Skeletal muscle tissue (tissue), 3 donors: ENCODE measurements at regions not wholly inside any gene's neighbourhood (a gene's known extent, or its start where the extent isn't known, plus 50 kb on each side); places are given as distances from the start of the nearest gene placed in this dataset.

ENCODE experiments used
- H3K27ac ChIP-seq: one replicate; pipeline ENCODE4 v1.7.0; 2013; ENCODE audit warnings: mild to moderate bottlenecking, low read depth, low read length, inconsistent platforms
- H3K27me3 ChIP-seq, 3 donors: one replicate each; pipeline ENCODE4 v1.7.0; 2013; ENCODE audit warnings: low read length in 3 of 3; ENCODE audit not compliant: control insufficient read depth in 3 of 3, insufficient read depth in 3 of 3
- H3K36me3 ChIP-seq, 3 donors: one replicate each; pipeline ENCODE4 v1.7.0; 2013; ENCODE audit warnings: low read length in 3 of 3; ENCODE audit not compliant: control insufficient read depth in 3 of 3, insufficient read depth in 3 of 3
- H3K4me1 ChIP-seq, 3 donors: one replicate each; pipeline ENCODE4 v1.7.0; 2013; ENCODE audit warnings: low read length in 3 of 3, mild to moderate bottlenecking in 3 of 3; ENCODE audit not compliant: control insufficient read depth in 3 of 3, insufficient read depth in 3 of 3
- H3K4me3 ChIP-seq, 3 donors: one replicate each; pipeline ENCODE4 v1.7.0; 2013; ENCODE audit warnings: low read length in 3 of 3
- H3K9ac ChIP-seq, 3 donors: one replicate each; pipeline ENCODE4 v1.7.0; 2013; ENCODE audit warnings: low read length in 3 of 3, mild to moderate bottlenecking in 3 of 3, moderate library complexity in 2 of 3, low read depth in 1 of 3
- H3K9me3 ChIP-seq, 3 donors: one replicate each; pipeline ENCODE4 v1.7.0; 2013; ENCODE audit warnings: low read length in 3 of 3; ENCODE audit not compliant: control insufficient read depth in 3 of 3
- donor health status: Osteomylitis.

DNA sequence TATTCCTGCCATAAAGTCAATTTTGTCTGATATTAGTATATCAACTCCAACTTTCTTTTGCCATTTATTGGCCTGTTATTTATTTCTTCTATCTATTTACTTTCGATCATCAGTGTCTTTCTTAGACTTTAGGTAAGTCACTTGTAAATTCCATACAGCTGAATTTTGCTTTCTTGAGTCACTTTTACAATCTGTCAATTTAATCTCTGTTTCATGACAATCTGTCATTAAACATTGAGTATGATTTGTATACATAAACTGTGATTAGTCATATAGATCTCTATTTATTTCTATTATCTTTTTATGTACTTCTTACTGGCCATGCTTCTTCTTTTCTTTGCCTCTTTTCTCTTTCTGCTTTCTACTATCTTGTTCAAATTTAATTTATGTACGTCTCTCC, 160.1 kb downstream of the TMA16 start:
- Histone ChIP-seq H3K27ac (no peak overlapping the region), H3K4me1 (no peaks in the 10 kb centered on the region), H3K9ac (no peak overlapping the region), H3K9me3 (no peaks in the 10 kb centered on the region), H3K27me3 (no peaks in the 10 kb centered on the region), H3K4me3 (no peak overlapping the region), H3K36me3 (no peaks in the 10 kb centered on the region)

DNA sequence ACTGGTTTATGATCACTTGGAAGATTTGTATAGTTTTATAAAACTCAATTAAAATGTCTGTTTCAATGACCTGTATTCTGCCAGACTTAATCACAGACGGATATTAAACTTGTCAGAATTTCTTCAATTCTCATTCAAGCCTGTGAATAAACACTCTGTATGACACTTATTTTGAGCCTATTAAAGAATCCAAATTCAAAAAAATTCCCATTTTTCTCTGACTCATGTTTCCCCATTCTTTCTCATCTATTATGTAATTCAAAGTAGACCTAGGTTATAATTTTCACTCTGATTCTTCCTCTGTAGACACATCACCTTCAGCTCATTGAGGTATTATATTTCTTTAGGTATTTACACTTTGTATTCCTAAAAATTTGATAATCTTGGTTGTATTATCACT, 166.1 kb downstream of the TMA16 start:
- Histone ChIP-seq H3K36me3 (no peaks in the 10 kb centered on the region), H3K4me3 (no peak overlapping the region), H3K9me3 (no peaks in the 10 kb centered on the region), H3K27me3 (no peaks in the 10 kb centered on the region), H3K9ac (no peak overlapping the region), H3K4me1 (no peaks in the 10 kb centered on the region), H3K27ac (no peak overlapping the region)

- no peak overlapping the region for H3K9ac ChIP-seq
- H3K27me3 ChIP-seq: no peaks in the 10 kb centered on the region
- H3K9me3 ChIP-seq: no peaks in the 10 kb centered on the region
- H3K27ac ChIP-seq: no peak overlapping the region
- no peaks in the 10 kb centered on the region for H3K4me1 ChIP-seq
- H3K4me3 ChIP-seq: no peak overlapping the region
- no peaks in the 10 kb centered on the region for H3K36me3 ChIP-seq
Observed at GRCh38 chr4:163662768-163663167, 168.3 kb downstream of the TMA16 start.

GRCh38 chr4:163663454-163664225, 169.2 kb downstream of the TMA16 start:
- no peaks in the 10 kb centered on the region for H3K27me3 ChIP-seq
- no peaks in the 10 kb centered on the region for H3K4me1 ChIP-seq
- no peaks in the 10 kb centered on the region for H3K9me3 ChIP-seq
- no peak overlapping the region for H3K4me3 ChIP-seq
- no peak overlapping the region for H3K27ac ChIP-seq
- no peaks in the 10 kb centered on the region for H3K36me3 ChIP-seq
- no peak overlapping the region for H3K9ac ChIP-seq

GRCh38 chr4:163665101-163665500, 170.6 kb downstream of the TMA16 start:
- Histone ChIP-seq H3K4me1 (no peaks in the 10 kb centered on the region), H3K36me3 (no peaks in the 10 kb centered on the region), H3K27me3 (no peaks in the 10 kb centered on the region), H3K27ac (no peak overlapping the region), H3K4me3 (no peak overlapping the region), H3K9me3 (no peaks in the 10 kb centered on the region), H3K9ac (no peak overlapping the region)

DNA sequence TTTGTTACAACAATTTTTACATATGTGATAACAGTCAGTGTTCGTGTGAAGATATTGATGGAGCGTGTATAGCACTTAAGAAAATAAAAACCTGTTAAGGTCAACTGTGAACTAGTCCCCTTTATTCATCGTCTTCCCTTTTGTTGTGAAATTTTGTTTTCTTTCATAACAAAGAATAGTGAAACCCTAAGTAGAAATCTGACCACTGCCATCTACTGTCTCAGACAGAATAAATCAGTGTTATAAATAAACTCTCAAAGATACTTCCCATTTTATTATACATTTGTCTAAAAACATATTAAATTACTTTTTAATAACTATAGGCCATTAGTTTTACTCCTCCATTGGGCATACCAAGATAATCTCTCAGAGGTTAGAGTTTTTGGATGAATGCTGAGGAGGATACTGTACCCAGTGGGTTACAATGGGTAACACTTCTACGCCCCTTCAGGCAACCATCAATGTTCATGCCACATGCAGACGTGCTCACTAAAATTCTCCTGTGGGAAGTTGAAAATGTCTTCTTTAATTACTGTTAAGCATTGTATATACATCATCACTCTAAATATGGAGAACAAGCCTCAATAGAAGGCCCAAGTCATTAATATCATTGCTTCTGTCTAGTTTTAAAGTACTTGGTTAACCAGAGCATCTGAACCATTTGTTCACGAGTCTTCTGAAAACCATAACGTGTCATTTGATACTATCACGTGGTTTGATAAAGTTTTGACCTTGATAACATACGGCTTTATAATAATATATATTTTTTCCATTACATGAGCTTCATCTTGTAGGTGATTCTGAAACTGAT, 171.2 kb downstream of the TMA16 start:
- Histone ChIP-seq H3K27ac (no peak overlapping the region), H3K9me3 (no peaks in the 10 kb centered on the region), H3K4me3 (no peak overlapping the region), H3K36me3 (no peaks in the 10 kb centered on the region), H3K27me3 (no peaks in the 10 kb centered on the region), H3K4me1 (no peaks in the 10 kb centered on the region), H3K9ac (no peak overlapping the region)

- no peak overlapping the region for H3K27ac ChIP-seq
- no peak overlapping the region for H3K4me3 ChIP-seq
- H3K4me1 ChIP-seq: no peaks in the 10 kb centered on the region
- no peaks in the 10 kb centered on the region for H3K9me3 ChIP-seq
- H3K9ac ChIP-seq: no peak overlapping the region
- H3K27me3 ChIP-seq: no peaks in the 10 kb centered on the region
- H3K36me3 ChIP-seq: no peaks in the 10 kb centered on the region
Observed at GRCh38 chr4:163666332-163666873, 171.9 kb downstream of the TMA16 start.

- H3K36me3 ChIP-seq: no peaks in the 10 kb centered on the region
- no peaks in the 10 kb centered on the region for H3K4me1 ChIP-seq
- H3K27ac ChIP-seq: no peak overlapping the region
- no peaks in the 10 kb centered on the region for H3K27me3 ChIP-seq
- H3K9me3 ChIP-seq: no peaks in the 10 kb centered on the region
- no peak overlapping the region for H3K4me3 ChIP-seq
- H3K9ac ChIP-seq: no peak overlapping the region
Observed at GRCh38 chr4:163672751-163673150, 178.3 kb downstream of the TMA16 start.

DNA sequence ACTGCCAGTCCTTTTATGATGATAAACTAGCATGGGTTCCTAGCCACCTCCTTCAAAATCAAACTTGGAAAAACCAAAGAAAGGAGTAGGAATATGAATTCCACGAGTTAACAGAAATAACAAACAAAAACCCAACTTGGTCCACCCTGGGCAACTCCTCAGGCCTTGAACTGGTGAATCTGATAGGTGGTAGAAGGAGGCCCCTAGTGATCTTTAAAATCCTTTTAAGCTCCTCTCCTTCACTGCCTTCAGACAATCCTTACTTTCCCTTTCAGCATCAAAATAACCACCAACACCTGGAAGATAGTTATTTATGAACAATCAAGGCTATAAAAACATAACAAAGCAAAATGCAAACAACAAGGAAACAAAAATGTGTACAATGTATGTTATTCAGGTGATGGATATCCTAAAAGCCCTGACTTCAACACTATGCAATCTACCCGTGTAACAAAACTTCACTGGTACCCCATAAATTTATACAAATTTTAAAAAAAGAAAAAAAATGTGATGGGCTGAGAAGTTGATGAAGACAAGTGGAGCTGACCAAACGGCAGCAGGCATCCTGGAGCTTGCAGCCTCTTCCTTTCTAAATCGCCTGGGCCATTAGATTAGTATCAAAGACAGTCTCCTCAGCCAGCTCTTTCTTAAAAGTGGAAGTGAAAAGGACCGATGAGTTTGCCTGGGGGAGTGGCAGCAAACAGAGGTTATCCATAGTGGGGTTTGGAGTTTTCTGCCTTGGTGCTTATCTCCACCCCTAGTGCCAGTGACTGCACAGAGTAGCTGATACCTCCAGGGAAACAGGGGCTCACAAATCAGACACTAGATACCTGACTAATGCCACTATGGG, 179.6 kb downstream of the TMA16 start:
- no peak overlapping the region for H3K4me3 ChIP-seq
- no peaks in the 10 kb centered on the region for H3K4me1 ChIP-seq
- no peaks in the 10 kb centered on the region for H3K9me3 ChIP-seq
- no peaks in the 10 kb centered on the region for H3K36me3 ChIP-seq
- no peak overlapping the region for H3K27ac ChIP-seq
- H3K9ac ChIP-seq: no peak overlapping the region
- H3K27me3 ChIP-seq: no peaks in the 10 kb centered on the region
